C4-2B (cell line): ENCODE measurements at regions not wholly inside any gene's neighbourhood (a gene's known extent, or its start where the extent isn't known, plus 50 kb on each side); places are given as distances from the start of the nearest gene placed in this dataset.
"Not testable (repeated sequence)": the region's sequence is repeated elsewhere in the genome, so short reads cannot be mapped to it uniquely, and the experiment has no call there.

ENCODE experiments used
- H3K27ac ChIP-seq: fragments of 450-650 bp; 2 replicates; pipeline ENCODE4 v1.5.1; 2017
- CTCF ChIP-seq: fragments of 450-650 bp; conservative IDR thresholded peaks from 2 replicates; pipeline ENCODE4 v1.5.1; 2017; ENCODE audit warnings: mild to moderate bottlenecking
- ZFX ChIP-seq: fragments of 450-650 bp; IDR thresholded peaks from 2 replicates; pipeline ENCODE4 v1.6.1; 2017

GRCh38 chr10:30169342-30169741 is 110.0 kb upstream of the JCAD start:
- no peak for TF ChIP-seq ZFX
- no peak for TF ChIP-seq CTCF
- no peak overlapping the region for H3K27ac ChIP-seq

DNA sequence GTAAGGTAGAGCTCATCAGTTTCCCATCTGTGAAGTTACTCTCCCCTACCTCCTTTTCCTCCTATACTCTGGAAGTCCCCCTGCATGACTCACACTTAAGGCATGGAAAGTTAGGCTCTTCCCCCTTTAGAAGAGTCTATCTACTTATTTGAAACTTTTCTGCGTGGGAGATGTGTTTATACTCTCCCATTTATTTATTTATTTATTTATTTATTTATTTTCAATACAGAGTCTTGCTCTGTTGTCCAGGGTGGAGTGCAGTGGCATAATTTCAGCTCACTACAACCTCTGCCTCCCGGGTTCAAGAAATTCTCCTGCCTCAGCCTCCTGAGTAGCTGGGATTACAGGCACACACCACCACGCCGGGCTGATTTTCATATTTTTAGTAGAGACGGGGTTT is 107.5 kb upstream of the JCAD start:
- TF ChIP-seq ZFX (no peak), CTCF (no peak)
- H3K27ac ChIP-seq, result no peak overlapping the region

GRCh38 chr10:30163410-30163809 is 104.0 kb upstream of the JCAD start:
- not testable (repeated sequence) for H3K27ac ChIP-seq

DNA sequence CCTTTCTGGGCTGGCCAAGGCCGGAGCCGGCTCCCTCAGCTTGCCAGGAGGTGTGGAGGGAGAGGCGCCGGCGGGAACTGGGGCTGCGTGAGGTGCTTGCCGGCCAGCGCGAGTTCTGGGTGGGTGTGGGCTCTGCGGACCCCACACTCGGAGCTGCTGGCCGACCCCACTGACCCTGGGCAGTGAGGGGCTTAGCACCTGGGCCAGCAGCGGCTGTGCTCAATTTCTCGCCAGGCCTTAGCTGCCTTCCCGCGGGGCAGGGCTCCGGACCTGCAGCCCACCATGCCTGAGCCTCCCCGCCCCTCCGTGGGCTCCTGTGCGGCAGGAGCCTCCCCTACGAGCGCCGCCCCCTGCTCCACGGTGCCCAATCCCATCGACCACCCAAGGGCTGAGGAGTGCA is 103.4 kb upstream of the JCAD start:
- H3K27ac ChIP-seq, result not testable (repeated sequence)

DNA sequence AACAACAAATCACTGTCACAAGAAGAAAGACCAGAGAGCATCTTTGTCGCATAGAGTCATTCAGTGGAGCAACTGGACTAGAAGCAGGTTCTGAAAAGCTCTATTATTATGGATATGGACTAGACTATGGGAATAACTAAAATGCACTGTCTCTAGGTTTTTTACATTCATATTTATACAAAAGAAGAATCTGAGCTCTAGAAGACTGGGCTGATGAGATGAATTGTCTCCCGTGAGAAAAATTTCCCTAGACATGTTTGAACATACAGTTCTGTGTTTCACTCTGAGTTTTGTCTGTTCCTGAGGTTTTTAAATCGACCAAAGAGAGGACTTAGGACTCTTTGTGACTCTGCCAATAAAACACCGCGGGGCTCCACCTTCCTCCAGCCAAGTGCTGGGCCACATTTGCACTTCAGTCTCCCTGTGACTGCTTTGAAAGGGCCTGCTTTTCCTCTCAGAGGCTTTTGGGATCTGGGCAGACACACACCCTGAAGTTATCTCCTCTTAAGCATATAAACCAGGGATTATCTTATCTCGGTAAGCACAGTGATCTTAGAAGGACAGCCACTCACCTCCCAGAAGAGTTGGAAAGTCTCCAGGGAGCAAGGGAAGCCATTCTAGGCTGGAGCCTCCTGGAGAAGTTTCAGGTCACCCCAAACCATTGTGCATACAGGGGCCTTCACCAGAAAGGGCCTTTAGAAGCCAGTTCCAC is 101.0 kb upstream of the JCAD start:
- no peak for TF ChIP-seq ZFX
- no peak for TF ChIP-seq CTCF
- no peak overlapping the region for H3K27ac ChIP-seq

DNA sequence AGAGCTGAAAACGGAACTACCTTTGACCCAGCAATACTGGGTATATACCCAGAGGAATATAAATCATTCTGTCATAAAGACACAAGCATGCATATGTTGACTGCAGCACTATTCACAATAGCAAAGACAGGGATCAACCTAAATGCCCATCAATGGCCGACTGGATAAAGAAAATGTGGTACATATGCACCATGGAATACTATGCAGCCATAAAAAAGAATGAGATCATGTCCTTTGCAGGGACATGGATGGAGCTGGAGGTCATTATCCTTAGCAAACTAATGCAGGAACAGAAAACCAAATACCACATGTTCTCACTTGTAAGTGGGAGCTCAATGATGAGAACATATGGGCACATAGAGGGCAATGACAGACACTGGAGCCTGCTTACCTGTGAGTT is 100.2 kb upstream of the JCAD start:
- not testable (repeated sequence) for H3K27ac ChIP-seq

DNA sequence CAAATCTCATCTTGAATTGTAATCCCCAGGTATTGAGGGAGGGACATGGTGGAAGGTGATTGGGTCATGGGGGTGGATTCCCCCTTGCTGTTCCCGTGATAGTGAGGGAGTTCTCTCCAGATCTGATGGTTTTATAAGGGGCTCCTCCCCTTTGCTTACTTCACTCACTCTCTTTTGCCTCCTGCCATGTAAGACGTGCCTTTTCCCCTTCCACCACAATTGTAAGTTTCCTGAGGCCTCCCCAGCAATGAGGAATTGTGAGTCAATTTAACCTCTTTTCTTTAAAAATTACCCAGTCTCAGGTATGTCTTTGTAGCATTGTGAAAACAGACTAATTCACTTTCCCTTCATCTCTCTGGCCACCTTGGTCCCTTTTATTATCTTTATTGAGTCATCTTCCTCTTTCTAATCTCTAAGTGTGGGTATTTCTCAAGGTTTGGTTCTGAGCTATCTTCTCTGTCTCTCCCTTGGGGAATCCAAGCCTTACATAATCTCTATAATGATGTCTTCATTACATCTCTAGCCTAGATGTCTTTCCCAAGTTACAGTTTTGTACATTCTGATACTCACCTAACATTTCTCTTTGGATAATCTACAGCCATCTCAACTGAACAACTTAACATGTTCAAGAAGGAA is 99.1 kb upstream of the JCAD start:
- H3K27ac ChIP-seq, result no peak overlapping the region
- TF ChIP-seq CTCF (no peak), ZFX (no peak)

DNA sequence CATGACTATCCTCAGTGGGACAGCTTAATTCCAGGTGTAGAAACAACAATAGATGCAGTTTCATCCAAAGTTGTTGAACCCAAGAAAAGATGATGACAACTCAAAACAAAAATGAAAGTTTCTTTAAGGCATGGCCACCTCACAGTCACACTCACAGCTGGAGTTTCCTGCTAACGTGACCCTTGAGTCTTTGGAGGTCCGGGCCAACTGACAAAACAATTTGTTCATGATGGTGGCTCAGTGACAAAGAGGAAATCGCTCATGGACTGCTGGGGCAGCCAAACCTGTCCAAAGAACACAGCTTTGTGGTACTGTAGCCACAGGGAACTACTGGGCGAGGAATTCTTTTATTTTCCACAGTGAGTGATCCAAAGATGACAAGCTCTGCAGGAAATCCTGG is 96.0 kb upstream of the JCAD start:
- H3K27ac ChIP-seq, result no peak overlapping the region
- TF ChIP-seq ZFX (no peak), CTCF (no peak)

- H3K27ac ChIP-seq, result no peak overlapping the region
- no peak for TF ChIP-seq CTCF
- TF ChIP-seq ZFX, result no peak
Observed at GRCh38 chr10:30154561-30154960, 95.2 kb upstream of the JCAD start.
